ENCODE measurements at regions not wholly inside any gene's neighbourhood (a gene's known extent, or its start where the extent isn't known, plus 50 kb on each side); places are given as distances from the start of the nearest gene placed in this dataset.

DNA sequence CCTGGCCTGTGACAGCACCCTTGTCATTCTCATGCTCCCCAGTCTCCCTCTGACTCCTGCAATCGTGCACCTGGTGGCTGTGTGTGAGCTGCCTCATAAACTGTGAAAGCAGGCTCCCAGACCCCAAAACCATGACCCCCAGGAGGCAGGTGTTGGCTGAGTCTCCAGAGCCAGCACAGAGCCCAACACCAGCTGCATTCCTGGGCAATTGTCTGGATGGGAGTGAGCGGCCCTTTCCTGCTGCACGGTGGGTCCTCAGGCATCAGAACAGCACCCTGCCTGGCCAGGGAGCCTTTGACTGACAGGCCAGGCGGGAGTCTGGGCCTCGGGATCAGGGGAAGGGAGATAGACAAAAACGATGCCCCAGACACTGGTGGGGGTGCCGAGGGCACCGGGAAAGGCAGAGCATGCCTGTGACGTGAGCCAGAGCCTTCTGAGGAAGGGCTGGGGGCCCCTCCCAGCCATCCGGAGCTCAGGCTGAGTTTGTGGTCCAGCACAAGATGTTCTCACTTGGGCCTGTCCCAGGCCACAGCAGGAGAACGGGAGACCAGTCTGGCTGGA lies 135.1 kb upstream of the GPC1 start:
- DNase-seq = no peak

DNA sequence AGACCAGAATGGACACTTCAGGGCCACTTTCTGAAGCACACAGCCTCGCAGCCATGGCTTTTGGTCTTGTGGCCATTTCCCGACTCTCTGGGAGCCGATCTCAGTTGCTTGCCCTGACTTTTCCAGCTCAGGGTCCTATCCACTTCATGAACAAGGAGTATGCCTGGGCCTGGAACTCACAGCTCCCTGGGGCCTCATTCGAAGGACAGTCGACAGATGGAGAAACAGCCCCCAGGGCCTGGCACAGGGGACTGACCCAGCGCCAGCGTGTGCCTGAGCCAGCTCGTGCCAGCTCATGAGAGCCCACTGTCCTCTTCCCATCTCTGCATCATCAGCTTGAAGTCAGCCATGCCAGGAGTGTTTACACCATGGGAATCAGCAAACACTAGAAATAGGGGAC lies 134.6 kb upstream of the GPC1 start:
- no peak for DNase-seq

DNA sequence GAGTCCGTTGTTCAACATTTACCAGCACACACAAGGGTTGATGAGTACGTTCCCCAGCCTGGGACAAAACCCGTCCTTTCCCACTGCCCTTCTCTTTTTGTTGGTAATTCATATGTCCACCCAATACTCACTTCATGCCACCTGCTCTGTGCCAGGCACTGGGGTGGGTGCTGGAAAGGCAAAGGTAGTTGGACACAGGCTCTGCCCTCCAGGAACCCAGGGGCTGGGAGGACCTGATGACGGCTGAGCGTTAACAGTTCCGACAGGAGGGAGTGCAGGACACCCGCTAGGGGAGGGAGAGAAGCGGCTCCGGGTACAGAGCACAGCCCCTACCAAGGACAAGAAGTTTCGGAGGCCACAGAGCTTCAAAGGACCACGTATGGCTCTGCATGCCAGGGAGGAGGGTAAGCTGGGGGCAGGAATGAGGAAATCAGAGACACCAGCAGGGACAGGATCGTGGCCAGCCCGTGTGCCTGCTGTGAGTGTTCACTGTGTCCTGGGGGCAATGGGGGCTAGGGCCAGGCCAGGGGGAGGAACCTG lies 134.1 kb upstream of the GPC1 start:
- DNase-seq = no peak

DNA sequence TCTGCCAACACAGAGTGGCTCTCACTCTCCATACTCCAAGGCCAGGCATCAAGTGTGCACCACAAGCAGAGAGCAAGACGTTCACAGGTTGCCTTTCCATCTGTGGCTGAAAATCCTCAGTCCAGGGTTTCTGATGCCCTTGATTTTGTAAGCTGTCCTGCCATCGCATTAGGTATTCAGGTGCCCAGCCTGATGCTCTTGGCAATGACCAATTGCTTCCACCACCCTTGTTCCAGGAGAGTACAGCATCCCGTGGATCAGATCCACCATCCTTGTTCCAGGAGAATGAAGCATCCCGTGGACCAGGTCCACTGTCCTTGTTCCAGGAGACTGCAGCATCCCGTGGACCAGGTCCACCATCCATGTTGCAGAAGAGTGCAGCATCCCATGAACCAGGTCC lies 133.4 kb upstream of the GPC1 start:
- DNase-seq = no peak

DNA sequence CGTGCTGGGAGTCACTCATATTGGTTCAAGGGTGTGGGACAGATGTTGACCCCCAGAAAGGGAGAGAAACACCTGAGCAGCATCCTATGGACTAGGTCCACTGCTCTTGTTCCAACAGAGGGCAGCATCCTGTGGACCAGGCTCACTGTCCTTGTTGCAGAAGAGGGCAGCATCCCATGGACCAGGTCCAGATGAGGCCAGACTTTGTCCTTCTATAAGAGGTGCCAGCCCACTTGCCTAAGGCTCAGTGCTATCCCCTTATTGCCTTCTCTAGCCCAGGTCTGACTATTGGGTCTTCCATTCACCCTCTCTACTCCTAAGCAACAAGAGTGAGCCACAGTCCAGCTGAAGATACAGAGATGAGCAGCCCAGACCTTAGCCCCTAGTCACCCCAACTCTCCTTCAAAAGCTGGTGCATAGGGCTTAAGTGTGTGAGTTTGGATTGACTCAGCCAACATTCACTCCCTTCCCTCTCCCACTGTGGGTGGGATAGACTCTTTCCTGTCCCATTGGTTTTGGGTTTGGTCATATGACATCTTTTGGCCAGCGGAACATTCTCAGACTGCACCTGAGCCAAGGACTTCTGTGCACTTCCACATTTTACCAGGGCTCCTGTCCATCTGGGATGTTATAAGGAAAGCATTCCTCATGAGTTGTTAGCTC lies 132.4 kb upstream of the GPC1 start:
- no peak for DNase-seq

DNA sequence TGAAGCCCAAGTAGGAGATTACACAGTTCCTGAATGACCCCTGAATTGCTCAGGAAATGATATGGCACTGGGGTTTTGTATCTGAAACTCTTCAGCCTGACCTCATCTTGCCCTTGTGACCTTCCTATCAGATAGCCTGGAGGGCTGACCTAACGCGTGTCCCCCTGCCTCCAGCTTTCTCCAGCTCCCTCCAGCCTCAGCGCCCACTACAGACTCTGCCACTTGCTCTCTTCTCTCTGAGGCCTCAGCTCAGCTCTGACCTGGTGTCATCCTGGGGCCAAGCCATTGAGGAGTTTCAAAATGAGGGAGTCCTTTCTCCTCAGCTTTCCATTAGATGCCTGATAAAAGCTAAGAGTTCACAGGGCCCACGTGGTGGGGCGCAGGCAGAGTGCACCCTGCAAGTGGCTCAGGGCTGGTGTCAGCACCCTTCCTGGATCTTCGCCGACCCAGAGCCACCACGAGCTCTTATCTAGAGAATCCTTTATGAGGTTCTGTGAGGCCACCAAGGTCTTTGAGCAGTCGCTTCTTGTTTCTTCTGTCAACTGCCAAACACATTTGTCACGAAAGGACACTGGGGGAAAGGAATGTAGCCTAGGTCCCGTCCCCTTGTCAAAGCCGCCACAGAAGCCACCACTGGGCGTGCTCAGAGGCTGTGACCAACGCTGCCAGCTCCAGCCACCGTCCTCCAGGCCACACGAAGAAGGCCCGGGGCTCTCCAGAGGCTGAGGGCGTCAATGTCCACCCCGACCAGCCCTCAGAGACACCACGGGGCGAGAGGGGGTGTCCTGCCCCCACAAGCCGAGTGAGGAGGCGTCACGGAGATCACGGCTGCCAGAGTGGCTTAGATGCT lies 131.3 kb upstream of the GPC1 start:
- no peak for DNase-seq

DNA sequence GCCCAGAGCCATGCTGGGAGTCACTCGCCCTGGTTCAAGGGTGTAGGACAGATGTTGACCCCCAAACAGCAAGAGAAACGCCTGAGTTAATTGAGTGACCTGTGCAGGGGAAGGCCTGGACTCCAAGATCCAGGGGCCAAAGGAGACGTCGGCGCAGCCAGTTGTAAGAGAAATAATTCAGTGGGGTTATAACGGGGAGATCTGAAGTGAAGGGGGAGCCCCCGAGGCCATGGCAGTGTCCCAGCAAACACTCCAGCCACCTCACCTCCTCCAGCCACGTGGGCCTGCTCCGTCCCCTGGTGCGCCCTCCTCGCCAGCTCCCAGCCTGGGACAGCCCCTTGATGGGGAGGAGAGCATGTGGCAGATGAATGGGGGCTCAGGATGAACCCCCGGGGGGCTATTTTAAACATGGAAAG lies 130.7 kb upstream of the GPC1 start:
- DNase-seq = no peak

DNA sequence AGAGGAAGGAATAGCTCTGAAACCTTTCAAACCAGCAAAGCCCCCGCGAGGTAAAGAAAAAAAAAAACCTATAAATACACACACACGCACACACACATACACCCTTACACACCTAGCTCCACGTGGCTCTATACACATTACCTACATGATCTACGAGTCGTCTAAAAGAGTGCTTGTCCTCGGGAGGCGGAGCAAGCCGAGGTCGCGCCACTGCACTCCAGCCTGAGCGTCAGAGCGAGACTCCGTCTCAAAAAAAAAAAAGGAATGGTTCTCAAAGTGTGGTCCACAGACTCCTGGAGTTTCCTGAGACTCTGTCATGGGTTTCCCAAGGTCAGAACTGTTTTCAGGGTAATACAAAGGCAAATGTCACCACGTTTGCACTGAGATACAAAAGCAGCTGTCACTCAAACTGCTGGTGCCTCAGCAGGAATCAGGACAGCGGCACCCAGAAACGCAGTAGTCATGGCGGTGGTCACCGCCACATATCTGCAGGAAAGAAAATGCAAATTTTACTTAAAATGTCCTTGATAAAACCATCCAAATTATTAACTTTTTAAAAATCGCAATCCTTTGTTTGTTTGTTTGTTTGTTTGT lies 130.0 kb upstream of the GPC1 start:
- DNase-seq = no peak

DNA sequence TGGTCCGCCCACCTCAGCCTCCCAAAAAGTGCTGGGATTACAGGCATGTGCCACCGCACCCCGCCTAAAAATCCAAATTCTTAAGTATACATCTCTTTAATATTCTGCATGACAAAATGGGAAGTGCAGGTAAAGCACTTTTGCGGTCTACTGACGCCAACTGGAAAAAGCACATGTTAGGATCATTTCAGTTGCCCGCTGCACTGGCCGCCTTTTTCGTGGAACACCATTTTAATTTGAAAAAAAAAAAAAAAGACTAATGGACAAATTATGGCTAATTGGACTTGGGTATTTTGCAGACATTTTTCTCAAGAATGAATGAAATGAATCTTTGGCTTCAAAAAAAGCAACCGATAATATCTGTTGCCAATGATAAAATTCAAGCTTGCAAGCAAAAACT lies 129.3 kb upstream of the GPC1 start:
- DNase-seq = no peak

DNA sequence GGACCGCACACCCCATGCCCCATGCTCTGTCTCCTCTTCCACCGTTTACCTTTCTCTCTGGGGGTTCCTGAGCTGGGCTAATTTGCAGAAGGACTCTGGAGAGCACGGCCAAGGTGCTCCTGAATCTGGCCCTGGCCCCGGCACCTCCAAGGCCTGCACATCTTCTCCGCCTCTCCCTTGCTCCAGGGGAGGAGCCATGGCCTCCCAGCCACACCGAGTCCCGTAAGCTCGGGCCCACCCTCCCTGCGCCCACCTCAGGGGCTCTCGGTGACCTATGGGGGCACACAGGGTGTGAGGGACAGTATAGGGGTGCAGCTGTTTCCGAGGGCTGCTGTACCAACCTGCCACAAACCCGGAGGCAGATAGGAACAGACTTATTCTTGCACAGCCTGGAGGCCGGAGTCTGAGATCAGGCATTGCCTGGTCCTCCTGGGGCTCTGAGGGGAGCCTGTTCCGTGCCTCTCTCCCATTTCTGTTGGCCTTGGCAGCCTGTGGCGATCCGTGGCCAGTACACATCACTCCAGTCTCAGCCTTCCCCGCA lies 127.3 kb upstream of the GPC1 start:
- no peak for DNase-seq

DNA sequence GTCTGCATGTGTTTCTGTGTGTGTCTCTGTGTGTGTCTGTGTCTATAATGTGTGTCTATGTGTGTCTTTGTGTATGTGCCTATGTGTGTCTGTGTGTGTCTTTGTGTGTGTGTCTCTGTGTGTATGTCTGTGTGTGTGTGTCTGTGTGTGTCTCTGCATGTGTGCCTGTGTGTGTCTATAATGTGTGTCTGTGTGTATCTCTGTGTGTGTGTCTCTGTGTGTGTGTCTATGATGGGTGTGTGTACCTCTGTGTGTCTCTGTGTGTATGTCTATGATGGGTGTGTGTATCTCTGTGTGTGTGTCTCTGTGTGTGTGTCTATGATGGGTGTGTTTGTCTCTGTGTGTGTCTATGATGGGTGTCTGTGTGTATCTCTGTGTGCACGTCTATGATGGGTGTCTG lies 126.2 kb upstream of the GPC1 start:
- no peak for DNase-seq

DNA sequence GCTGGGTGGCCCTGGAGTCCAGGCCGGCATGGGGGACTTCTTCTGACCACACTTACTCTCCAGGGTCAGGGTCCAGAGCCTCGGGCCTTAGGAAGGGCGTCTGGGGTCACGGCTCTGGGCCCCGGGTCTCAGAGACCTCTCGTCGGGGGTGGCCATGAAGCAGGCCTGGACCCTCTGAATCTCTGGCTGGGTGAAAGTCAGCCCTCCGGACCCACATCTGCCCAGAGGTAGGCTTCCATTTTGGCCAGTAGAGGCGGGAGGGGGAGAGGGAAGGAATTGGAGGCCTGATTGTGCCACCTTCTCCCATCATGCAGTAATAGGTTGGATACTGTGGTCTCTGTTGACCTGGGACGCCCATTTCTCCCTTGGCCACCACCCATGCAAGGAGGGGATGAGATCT lies 125.3 kb upstream of the GPC1 start:
- no peak for DNase-seq

DNA sequence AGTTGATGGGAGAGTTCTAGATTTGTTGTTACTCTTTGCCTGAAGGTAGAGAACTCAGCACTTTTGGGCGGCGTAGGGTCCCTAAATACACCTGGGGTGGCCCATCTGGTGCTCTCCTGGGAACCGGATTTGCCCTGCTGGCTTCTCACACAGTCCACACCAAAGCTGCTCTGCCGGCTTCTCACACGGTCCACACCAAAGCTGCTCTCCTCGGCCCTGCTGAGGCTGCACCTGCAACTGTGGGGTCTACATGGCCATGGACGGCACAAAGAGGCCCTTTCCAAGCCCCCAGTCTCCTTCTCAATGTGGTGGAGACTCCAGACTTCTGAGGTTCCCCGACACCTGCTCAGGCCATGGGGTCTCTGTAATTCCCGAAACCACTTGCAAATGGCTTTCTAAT lies 124.8 kb upstream of the GPC1 start:
- DNase-seq = no peak

DNA sequence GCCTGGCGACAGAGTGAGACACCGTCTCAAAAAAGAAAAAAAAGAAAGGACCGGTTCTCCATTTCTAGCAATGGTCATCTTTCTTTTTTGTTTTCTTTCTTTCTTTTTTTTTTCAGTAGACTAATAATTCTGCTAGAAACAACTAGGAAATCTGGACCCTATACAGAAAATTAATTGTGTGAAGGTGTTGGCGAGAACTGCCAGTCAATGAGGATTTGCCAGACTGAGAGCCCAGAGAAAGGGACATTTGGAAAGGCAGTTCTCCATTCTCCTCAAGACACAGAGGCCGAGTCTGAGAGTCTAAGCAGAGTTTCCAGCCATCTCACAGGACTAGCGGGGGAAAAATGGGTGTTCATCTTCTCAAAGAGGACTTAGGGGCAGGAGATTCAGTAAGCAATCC lies 123.6 kb upstream of the GPC1 start:
- no peak for DNase-seq

DNA sequence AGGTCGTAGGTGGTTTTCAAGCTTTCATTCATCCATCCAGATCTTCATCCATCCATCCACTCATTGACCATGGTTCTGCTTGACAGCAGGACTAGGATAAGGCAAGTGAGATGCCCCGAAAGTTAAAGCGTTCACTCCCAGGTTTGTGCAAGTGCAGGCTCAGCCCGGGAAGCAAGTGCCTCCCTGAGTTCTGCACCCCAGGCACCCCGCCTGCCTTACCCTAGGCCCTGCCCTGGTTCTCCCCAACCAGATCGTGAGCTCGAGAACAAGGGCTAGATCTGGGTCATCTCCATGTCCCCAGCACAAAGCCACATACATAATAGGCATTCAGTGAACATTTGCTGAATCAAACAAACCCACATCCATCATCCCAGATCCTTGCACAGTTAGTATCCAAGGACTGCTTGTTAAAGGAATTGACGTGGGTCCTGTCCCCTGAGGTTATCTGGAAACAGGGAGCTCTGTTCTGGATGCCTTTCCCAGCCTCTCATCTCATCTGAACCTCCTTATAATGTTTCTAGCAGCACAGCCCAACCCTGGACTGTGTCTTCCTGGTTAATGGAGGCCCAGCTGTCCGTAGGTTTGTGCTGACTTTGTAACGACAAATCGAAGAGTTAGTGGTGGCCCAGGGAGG lies 116.1 kb upstream of the GPC1 start:
- DNase-seq = no peak

DNA sequence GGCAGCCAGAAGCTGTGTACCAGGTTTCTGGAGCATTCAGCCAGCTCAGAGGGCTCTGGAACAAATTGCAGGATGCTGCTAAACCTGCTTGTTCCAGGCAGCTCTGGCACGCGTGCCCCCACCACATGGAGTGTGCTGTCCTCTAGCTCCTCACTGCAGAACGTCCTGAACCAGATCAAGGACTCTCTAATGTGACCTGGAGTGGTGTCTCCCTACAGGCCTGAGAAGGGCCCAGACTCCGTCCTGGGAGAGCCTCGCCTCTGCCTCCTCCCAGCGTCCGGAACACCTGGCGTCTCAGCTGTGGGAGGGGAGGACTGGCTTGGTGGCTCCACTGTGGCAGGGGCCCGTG lies 115.6 kb upstream of the GPC1 start:
- no peak for DNase-seq

DNA sequence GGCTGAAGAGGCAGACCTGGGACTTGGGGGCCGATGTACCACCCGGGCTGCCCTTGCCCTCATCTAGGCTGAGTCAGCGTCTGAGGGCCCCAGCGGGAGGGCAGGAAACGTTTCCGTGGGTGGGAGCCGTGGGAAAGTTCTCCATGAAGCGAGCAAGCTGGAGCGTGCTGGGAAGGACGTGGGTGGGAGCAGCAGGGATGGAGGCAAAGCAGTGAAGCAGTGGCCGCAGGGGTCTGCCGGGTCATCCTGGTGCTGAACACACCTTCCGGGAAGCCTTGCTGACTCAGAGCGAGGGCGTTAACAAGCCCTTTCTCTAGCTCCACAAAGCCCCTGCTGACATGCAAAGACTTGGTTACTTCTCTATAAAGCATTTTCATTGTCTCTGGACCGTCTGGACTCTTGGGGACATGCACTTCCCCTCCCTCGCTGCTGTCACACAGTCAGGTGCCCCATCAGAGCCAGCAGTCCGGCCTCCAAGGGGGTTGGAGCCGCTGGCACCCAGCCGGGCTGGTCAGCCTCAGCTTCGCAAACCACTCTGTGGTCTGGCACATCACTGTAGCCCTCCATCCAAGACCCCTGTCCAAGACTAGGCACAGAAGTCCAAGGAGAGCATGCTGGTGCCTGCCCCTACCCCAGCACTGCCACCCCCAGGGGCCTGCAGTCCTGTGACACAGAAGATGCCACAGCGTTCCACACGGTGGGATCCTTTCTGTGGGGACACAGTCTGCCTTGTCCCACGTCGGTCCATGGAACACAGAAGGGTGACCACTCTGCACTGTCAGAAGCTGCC lies 115.1 kb upstream of the GPC1 start:
- no peak for DNase-seq

DNA sequence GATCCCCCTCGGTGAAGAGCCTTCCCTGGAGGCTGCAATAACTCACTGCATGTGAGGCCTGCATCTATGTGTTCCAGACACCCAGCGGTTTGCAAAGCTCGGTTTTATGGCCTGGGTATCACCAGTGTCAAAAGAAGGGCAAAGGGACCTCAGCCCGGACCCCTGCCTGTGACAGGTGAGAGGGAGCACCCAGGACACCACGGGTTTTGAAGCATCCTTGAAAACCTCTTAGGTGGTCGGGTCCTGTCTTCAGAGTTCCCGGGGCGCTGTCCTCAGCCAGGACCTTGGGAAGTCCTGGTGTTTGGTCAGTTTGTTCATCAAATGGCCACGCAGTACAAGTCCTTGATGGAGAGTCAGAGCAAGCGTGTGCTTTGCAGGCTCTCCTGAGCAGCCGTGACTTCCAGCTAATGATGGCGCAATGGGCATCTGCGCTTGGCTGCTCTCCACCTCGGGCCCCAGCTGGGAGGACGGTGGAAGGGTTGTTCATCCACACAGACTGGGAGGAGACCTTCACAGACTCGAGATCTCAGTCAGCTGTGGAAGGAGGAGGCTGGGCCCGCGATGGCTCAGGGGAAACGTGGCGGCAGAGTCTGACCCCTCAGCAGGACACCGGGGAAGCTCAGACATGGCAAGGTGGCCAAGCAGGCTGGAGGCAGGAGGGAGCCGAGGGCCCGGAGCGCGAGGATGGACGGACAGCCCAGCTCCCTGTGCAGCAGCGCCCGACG lies 113.1 kb upstream of the GPC1 start:
- no peak for DNase-seq

DNA sequence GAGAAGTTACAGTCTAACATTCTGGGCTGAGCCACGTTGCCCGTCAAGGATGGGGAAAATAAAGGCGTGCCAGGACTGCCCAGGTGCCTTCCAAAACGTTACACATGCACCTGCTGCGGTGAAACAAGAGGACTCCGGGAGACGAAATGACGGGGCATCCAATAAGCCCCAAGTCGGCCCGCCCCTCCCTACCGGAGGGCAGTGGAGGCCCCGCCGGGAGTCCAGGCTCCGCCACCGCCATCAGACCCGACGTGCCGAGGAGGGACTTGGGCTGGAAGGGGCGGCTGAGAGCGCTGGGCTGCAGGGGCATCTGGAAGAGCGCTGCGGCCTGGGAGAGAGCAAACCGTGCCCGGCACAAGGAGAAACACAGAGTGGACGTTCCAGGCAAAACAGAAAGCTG lies 112.5 kb upstream of the GPC1 start:
- no peak for DNase-seq

DNA sequence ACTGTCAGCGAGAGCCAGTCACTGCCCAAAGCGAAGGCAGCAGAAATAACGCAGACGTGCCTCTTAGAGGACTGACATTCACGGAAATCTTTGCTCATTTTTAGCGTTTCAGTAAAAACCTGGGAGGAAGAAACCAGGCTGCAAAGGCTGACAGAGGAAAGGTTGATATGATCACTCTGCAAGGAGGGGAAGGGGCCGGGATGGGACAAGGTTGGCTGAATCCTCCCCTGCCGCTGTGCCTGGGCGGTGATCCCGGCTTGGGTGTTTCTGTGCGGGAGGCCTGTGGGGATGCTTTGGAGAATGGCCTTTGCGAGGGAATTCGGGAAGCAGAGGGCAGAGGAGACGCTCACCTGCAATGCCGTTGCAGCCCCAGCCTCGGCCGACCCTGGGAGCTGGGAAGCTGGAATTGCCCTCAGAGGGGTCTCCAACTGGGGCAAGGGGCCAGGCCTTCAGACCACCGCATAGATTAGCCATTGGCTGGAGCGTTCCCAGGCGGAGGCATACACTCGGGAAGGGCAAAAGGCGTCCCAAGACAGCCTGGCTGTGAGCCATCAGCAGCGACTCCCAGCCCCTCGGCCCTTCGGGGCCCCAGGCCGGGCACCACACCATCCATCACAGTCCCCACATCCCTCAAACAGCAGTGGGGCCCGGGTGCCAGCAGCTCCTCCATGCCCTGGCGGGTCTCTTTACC lies 111.7 kb upstream of the GPC1 start:
- no peak for DNase-seq
